ENCODE measurements at regions not wholly inside any gene's neighbourhood (a gene's known extent, or its start where the extent isn't known, plus 50 kb on each side); places are given as distances from the start of the nearest gene placed in this dataset.
"Not testable (repeated sequence)": the region's sequence is repeated elsewhere in the genome, so short reads cannot be mapped to it uniquely, and the experiment has no call there.

GRCh38 chr6:101178748-101179147 lies 214.8 kb upstream of the GRIK2 start:
- DNase-seq = no peak
- no peaks in the 10 kb centered on the region for H3K4me1 Mint-ChIP-seq
- H3K36me3 Mint-ChIP-seq = no peaks in the 10 kb centered on the region
- H3K4me3 Mint-ChIP-seq = no peak overlapping the region
- H3K9me3 Mint-ChIP-seq = no peaks in the 10 kb centered on the region
- no peaks in the 10 kb centered on the region for H3K27me3 Mint-ChIP-seq
- CTCF ChIA-PET = no interaction called here
- H3K27ac Mint-ChIP-seq = no peak overlapping the region

- Mint-ChIP-seq H3K9me3 (no peaks in the 10 kb centered on the region), H3K4me1 (no peaks in the 10 kb centered on the region), H3K27ac (no peak overlapping the region), H3K36me3 (no peaks in the 10 kb centered on the region), H3K4me3 (no peak overlapping the region), H3K27me3 (no peaks in the 10 kb centered on the region)
- DNase-seq = no peak
- CTCF ChIA-PET = no interaction called here
Measured at GRCh38 chr6:101181006-101181405, 212.5 kb upstream of the GRIK2 start.

GRCh38 chr6:101188285-101188798 lies 205.2 kb upstream of the GRIK2 start:
- H3K36me3 Mint-ChIP-seq, H3K9me3 Mint-ChIP-seq, H3K4me3 Mint-ChIP-seq, H3K4me1 Mint-ChIP-seq, H3K27ac Mint-ChIP-seq, H3K27me3 Mint-ChIP-seq, CTCF ChIA-PET, DNase-seq: not testable (repeated sequence)

- Mint-ChIP-seq H3K27ac (no peak overlapping the region), H3K4me1 (no peaks in the 10 kb centered on the region), H3K4me3 (no peak overlapping the region), H3K9me3 (no peaks in the 10 kb centered on the region), H3K36me3 (no peaks in the 10 kb centered on the region), H3K27me3 (no peaks in the 10 kb centered on the region)
- CTCF ChIA-PET = no interaction called here
- DNase-seq = no peak
Measured at GRCh38 chr6:101195588-101195987, 197.9 kb upstream of the GRIK2 start.

- no peaks in the 10 kb centered on the region for H3K4me1 Mint-ChIP-seq
- DNase-seq = no peak
- no peaks in the 10 kb centered on the region for H3K36me3 Mint-ChIP-seq
- no peaks in the 10 kb centered on the region for H3K9me3 Mint-ChIP-seq
- no peak overlapping the region for H3K4me3 Mint-ChIP-seq
- no peaks in the 10 kb centered on the region for H3K27me3 Mint-ChIP-seq
- no peak overlapping the region for H3K27ac Mint-ChIP-seq
- CTCF ChIA-PET = no interaction called here
Measured at GRCh38 chr6:101199441-101199840, 194.1 kb upstream of the GRIK2 start.

- H3K36me3 Mint-ChIP-seq = no peaks in the 10 kb centered on the region
- CTCF ChIA-PET = no interaction called here
- H3K4me3 Mint-ChIP-seq = no peak overlapping the region
- no peak overlapping the region for H3K27ac Mint-ChIP-seq
- DNase-seq = no peak
- no peaks in the 10 kb centered on the region for H3K27me3 Mint-ChIP-seq
- H3K4me1 Mint-ChIP-seq = no peaks in the 10 kb centered on the region
- no peaks in the 10 kb centered on the region for H3K9me3 Mint-ChIP-seq
Measured at GRCh38 chr6:101202867-101203374, 190.6 kb upstream of the GRIK2 start.

GRCh38 chr6:101203664-101204063 lies 189.8 kb upstream of the GRIK2 start:
- Mint-ChIP-seq H3K4me1 (no peaks in the 10 kb centered on the region), H3K4me3 (no peak overlapping the region), H3K9me3 (no peaks in the 10 kb centered on the region), H3K27me3 (no peaks in the 10 kb centered on the region), H3K36me3 (no peaks in the 10 kb centered on the region), H3K27ac (no peak overlapping the region)
- CTCF ChIA-PET = no interaction called here
- no peak for DNase-seq

GRCh38 chr6:101208152-101208551 lies 185.4 kb upstream of the GRIK2 start:
- H3K27ac Mint-ChIP-seq = no peak overlapping the region
- H3K27me3 Mint-ChIP-seq = no peaks in the 10 kb centered on the region
- DNase-seq = no peak
- CTCF ChIA-PET = no interaction called here
- no peaks in the 10 kb centered on the region for H3K36me3 Mint-ChIP-seq
- no peaks in the 10 kb centered on the region for H3K9me3 Mint-ChIP-seq
- no peak overlapping the region for H3K4me3 Mint-ChIP-seq
- no peaks in the 10 kb centered on the region for H3K4me1 Mint-ChIP-seq

- Mint-ChIP-seq H3K27me3 (no peaks in the 10 kb centered on the region), H3K9me3 (no peaks in the 10 kb centered on the region)
- CTCF ChIA-PET = no interaction called here
Measured at GRCh38 chr6:101212640-101213039, 180.9 kb upstream of the GRIK2 start.

GRCh38 chr6:101222007-101222406 lies 171.5 kb upstream of the GRIK2 start:
- Mint-ChIP-seq H3K4me3 (no peak overlapping the region), H3K4me1 (no peaks in the 10 kb centered on the region), H3K9me3 (peaks cover 2% of the 10 kb centered on the region), H3K36me3 (no peaks in the 10 kb centered on the region), H3K27me3 (no peaks in the 10 kb centered on the region), H3K27ac (no peak overlapping the region)
- no peak for DNase-seq
- CTCF ChIA-PET = no interaction called here

More at GRCh38 chr6:101212640-101213039, 180.9 kb upstream of the GRIK2 start:
- H3K4me1 Mint-ChIP-seq = no peaks in the 10 kb centered on the region
- H3K27ac Mint-ChIP-seq = no peak overlapping the region
- no peak for DNase-seq
- H3K36me3 Mint-ChIP-seq = no peaks in the 10 kb centered on the region
- no peak overlapping the region for H3K4me3 Mint-ChIP-seq

GRCh38 chr6:101224751-101225150 lies 168.8 kb upstream of the GRIK2 start:
- CTCF ChIA-PET = no interaction called here
- no peak for DNase-seq
- Mint-ChIP-seq H3K27ac (no peak overlapping the region), H3K36me3 (no peaks in the 10 kb centered on the region), H3K27me3 (no peaks in the 10 kb centered on the region), H3K9me3 (peaks cover 2% of the 10 kb centered on the region), H3K4me3 (no peak overlapping the region), H3K4me1 (no peaks in the 10 kb centered on the region)

- no peak for DNase-seq
Measured at GRCh38 chr6:101226677-101227135, 166.8 kb upstream of the GRIK2 start.

GRCh38 chr6:101230866-101231265 lies 162.6 kb upstream of the GRIK2 start:
- no peaks in the 10 kb centered on the region for H3K9me3 Mint-ChIP-seq
- no peaks in the 10 kb centered on the region for H3K36me3 Mint-ChIP-seq
- CTCF ChIA-PET = no interaction called here
- no peaks in the 10 kb centered on the region for H3K4me1 Mint-ChIP-seq
- DNase-seq = no peak
- no peak overlapping the region for H3K27ac Mint-ChIP-seq
- no peak overlapping the region for H3K4me3 Mint-ChIP-seq
- H3K27me3 Mint-ChIP-seq = no peaks in the 10 kb centered on the region

More at GRCh38 chr6:101226677-101227135, 166.8 kb upstream of the GRIK2 start:
- no peaks in the 10 kb centered on the region for H3K27me3 Mint-ChIP-seq
- no peaks in the 10 kb centered on the region for H3K36me3 Mint-ChIP-seq
- H3K4me1 Mint-ChIP-seq = no peaks in the 10 kb centered on the region
- H3K4me3 Mint-ChIP-seq = no peak overlapping the region
- H3K9me3 Mint-ChIP-seq = peaks cover 2% of the 10 kb centered on the region
- H3K27ac Mint-ChIP-seq = no peak overlapping the region
- CTCF ChIA-PET = no interaction called here

GRCh38 chr6:101231606-101232235 lies 161.8 kb upstream of the GRIK2 start:
- no peaks in the 10 kb centered on the region for H3K36me3 Mint-ChIP-seq
- H3K27me3 Mint-ChIP-seq = no peaks in the 10 kb centered on the region
- no peaks in the 10 kb centered on the region for H3K9me3 Mint-ChIP-seq
- H3K4me1 Mint-ChIP-seq = no peaks in the 10 kb centered on the region
- H3K4me3 Mint-ChIP-seq = no peak overlapping the region
- no peak overlapping the region for H3K27ac Mint-ChIP-seq
- DNase-seq = no peak
- CTCF ChIA-PET = no interaction called here

- H3K9me3 Mint-ChIP-seq = no peaks in the 10 kb centered on the region
- no peaks in the 10 kb centered on the region for H3K36me3 Mint-ChIP-seq
- no peaks in the 10 kb centered on the region for H3K27me3 Mint-ChIP-seq
- no peak overlapping the region for H3K27ac Mint-ChIP-seq
- DNase-seq = no peak
- CTCF ChIA-PET = no interaction called here
- H3K4me1 Mint-ChIP-seq = no peaks in the 10 kb centered on the region
- no peak overlapping the region for H3K4me3 Mint-ChIP-seq
Measured at GRCh38 chr6:101232961-101233360, 160.5 kb upstream of the GRIK2 start.
